SHP77 (cell line): ENCODE measurements at regions not wholly inside any gene's neighbourhood (a gene's known extent, or its start where the extent isn't known, plus 50 kb on each side); places are given as distances from the start of the nearest gene placed in this dataset.

Source experiments
- DNase-seq, 2 experiments: peaks; one replicate each; lab custom pipeline; 2025; lab: John Stamatoyannopoulos, UW

DNA sequence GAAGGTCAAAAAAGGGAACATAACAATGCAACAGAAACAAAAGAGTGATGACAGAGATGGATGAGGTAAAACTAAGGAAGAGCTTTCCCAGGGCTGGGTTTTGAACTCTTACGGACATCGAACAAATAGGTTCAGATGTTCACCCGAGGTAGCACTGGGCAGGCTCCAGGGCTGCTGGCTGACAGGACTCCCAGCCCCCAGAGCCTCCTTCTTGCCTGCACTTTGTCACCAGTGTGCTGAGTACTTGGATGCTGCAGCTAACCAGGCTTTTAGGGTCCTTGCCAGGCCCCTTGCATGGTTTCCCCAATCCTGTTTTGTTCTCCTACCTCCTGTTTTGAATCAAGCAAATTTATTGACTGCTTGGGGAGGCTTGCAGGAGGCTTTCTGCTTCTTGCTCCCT is 322.9 kb downstream of the DYSF start:
- DNase-seq: no peak

DNA sequence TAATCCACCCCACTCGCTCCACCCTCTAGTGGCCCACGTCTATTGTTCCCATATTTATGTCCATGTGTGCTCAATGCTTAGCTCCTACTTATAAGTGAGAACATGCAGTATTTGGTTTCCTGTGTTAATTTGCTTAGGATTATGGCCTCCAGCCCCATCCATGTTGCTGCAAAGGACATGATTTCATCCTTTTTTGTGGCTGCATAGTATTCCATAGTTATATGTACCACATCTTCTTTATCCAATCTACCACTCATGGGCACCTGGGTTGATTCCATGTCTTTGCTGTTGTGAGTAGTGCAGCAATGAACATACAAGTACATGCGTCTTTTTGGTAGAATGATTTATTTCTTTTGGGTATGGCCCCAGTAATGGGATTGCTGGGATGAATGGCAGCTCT is 319.9 kb downstream of the DYSF start:
- DNase-seq: no peak

- DNase-seq: no peak
Observed at GRCh38 chr2:71772510-71773172, 319.3 kb downstream of the DYSF start.

GRCh38 chr2:71767663-71768062 is 314.3 kb downstream of the DYSF start:
- no peak for DNase-seq

DNA sequence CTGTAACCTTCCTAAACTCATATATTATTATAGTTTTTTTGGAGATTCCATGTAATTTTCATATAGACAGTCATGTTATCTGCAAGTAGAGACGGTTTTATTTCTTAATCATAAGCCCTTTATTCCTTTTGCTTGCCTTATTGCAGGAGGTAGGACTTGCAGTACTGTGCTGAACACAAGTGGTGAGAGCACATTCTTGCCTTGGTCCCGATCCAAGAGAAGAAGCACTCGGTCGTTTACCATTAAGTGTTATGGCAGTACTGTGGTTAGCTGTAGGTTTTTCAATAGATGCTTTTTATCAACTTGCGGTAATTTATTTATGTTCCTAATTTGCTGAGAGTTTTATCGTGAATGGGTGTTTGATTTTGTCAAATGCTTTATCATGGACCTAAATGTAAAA is 305.7 kb downstream of the DYSF start:
- no peak for DNase-seq

GRCh38 chr2:71757351-71757750 is 304.0 kb downstream of the DYSF start:
- no peak for DNase-seq

DNA sequence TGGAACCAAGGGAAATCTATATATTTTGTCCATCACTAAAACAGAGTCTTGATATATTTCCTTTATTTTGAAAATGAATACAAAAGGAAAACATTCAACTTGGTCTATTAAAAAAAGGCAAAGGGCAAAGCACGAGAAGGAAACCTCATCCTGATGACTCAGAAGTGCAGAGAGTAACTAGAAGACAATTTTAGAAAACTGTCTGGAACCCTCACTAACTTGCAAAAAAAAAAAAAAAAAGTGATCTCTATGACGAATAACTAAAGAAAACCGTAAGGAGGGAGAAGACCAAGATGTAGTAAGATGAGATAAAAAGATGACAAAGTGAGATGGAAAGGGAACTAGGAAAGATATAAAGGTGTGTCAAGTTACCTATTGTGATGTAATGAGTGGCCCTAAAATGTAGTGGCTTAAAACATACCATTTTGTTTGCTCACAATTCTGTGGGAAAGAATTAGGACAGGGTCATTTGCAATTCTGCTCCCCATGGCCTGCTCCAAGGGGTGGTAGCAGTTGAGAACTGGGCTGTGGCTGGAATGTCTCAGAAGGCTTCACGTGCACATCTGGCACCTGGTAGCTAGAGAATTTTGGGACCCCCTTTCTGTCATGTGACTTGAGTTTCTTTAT is 303.0 kb downstream of the DYSF start:
- DNase-seq: no peak

DNA sequence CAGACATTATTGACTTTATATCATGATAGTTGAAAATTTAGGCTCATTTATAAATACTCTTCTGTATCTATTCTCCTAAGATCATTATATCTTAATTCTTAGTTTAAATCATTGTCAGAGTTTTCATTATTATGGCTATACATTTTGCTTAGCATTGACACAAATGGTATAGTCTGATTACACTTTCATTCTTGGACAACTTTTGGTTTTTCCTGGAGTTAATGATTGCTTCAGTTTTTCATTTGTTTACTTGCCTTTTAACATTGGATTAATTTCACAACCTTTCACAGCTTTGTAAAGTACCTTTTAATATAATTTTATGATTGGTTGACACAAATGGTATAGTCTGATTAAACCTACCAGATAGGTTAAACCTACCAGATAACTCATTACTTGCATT is 298.2 kb downstream of the DYSF start:
- DNase-seq: no peak

- peak; percentile 34 to 50 for DNase-seq
Observed at GRCh38 chr2:71749671-71750101, 296.3 kb downstream of the DYSF start.

DNA sequence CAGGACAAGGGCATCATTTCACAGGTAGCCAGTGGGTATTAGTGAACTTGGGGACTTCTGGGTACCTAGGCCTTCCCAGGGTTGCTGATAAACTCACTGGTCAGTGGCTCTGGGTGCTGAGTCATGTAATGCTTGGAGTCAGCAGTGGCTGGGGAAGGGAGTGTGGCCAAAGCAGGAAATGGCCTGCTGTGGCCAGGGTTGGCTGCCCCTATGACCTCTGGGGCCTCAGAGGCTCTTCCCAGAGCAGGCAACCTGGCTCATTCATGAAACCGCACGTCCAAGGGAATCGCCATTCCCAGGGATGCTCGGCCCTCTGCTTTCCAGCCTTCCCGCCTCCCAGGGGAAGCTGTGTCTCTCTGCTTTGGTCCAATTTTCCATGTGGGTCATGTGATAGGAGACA is 294.9 kb downstream of the DYSF start:
- no peak for DNase-seq

GRCh38 chr2:71747559-71747958 is 294.2 kb downstream of the DYSF start:
- no peak for DNase-seq

- no peak for DNase-seq
Observed at GRCh38 chr2:71746946-71747501, 293.7 kb downstream of the DYSF start.

DNA sequence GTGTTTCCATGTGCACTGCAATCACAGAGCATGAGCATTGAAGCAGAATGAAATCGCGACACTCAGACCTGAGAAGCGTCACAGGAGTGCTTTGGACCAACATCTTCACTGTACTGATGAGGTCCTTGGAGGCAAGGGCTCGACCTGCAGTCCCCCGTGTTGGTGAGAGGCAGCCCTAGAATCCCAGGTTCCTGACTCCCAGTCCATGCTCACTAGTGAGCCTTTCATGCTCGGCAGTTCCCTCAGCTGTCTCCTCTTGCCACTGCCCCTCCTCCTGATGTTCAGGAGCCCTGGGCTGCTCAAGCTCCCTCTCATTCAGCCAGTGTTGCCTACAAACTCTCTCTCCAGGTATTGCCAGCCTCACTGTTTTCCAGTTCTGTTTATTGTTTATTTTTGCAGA is 291.4 kb downstream of the DYSF start:
- no peak for DNase-seq

DNA sequence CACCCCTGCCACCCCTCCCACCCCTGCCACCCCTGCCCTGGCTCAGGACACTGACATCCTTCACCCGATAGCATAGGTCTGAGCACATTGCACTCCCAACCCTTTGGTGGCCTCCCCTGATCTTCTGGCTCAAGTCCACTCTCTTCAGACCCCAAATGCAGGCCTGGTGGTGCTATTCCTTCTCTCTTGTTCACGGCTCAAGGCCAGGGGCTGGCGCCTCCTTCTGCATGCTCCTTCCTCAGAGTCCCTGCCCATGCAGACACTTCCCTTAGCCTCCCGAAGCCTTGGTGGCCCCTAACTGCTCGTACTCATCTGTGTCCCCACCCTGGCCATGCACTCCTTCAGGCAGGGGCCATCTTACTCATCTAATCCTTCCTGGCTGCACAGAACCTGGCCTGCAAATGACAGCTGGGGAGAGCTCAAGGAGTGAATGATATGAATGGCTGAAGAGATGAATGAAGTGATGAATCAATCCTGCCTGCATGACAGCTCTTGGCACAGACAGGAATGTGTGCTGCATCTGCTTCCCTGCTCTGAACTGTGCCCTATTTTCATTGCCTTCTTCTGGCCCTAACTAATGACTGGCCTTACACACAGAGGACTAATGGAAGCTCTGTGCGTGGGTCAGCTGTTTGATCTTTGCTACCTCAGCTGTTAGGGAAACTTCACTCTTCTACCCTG is 290.8 kb downstream of the DYSF start:
- DNase-seq: no peak

DNA sequence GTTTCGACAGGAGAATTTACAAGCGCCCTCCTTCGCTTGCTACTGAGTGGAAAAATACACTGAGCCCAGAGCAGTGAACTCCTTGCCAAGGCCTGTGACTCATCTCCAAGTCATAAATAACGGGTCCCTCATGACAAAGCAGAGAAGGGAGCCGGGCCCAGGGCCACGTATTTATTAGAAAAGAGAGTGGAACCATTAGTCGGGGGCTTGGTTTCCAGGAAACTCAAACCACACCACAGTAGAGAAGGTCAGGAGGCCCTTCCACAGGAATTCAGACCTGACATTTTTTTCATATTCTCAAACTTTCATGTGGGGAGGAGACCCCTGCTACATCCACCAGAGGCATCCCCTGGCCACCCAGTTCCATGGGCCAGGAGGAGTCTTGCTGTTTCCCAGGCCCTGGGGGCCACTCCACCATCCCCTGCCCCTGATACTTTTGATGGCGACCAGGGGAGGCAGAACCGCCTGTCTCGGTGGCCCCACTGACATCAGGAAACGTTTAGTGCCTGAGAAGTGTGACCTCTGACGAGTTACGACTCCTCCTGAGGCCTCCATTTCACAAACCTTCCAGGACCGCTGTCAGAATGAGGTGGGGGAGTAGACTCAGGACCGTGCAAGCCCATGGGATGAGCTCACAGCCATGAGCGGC is 289.7 kb downstream of the DYSF start:
- peak in 1 of 2 experiments; percentile 14 for DNase-seq

DNA sequence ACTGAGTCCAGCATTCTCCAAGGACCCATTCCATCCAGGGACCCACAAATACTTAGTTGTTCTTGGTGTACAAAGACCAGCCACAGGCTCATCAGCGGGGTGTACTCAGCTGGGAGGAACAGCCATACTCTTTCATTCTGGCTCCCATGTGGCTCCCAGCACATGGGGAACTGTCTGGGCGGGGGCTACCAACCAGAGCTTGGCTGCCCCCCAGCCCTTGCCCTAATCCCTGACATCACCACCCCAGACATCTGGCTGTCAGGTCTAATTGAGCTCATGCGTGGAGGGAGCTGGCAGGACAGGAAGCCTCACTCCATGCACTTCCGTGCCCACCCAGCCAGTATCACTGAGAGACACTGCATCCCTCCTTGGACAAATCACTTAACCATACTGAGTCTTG is 283.6 kb downstream of the DYSF start:
- DNase-seq: no peak

GRCh38 chr2:71736091-71736861 is 282.9 kb downstream of the DYSF start:
- DNase-seq: no peak
